Neural cell (in vitro differentiated cells): ENCODE measurements at regions not wholly inside any gene's neighbourhood (a gene's known extent, or its start where the extent isn't known, plus 50 kb on each side); places are given as distances from the start of the nearest gene placed in this dataset.

ENCODE experiments used
- MXI1 ChIP-seq: fragments of 450-650 bp; conservative IDR thresholded peaks from 2 replicates; pipeline ENCODE4 v1.6.1; 2014; ENCODE audit warnings: antibody characterized with exemption, mild to moderate bottlenecking; ENCODE audit not compliant: poor library complexity, severe bottlenecking
- POLR2AphosphoS5 ChIP-seq: IDR thresholded peaks from 2 replicates; pipeline ENCODE4 v1.6.1; 2012
- SMC3 ChIP-seq: fragments of 450-650 bp; conservative IDR thresholded peaks from 2 replicates; pipeline ENCODE4 v1.6.1; 2014; ENCODE audit warnings: antibody characterized with exemption, mild to moderate bottlenecking, moderate library complexity; ENCODE audit not compliant: poor library complexity
- TF ChIP-seq, protein P1 (sequence below): fragments of 450-650 bp; IDR thresholded peaks from 2 replicates; pipeline ENCODE4 v1.5.1; 2014; ENCODE audit warnings: antibody characterized with exemption, mild to moderate bottlenecking, moderate library complexity; ENCODE audit not compliant: poor library complexity, severe bottlenecking
- TF ChIP-seq, protein P2 (sequence below): IDR thresholded peaks from 2 replicates; pipeline ENCODE4 v1.6.1; 2012; ENCODE audit warnings: borderline replicate concordance

DNA sequence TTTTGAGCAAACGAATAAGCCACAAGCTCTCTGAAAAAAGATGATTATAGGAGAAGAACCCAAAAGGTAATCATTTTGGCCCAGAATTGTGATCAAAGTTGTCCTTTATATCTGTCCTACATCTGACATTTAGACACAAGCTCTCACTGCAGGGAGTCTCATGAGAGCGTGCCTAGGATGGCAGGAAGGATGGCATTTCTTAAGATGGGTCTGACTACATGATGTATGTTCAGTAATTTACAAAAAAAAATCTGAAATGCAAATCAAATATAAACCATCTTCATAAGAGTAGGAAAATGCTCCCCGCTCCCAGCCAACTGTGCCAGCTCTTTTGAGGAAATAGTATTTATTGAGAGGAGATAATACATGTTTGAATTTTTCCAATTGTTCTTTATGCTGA, 81.0 kb upstream of the MBNL2 start:
- peak; percentile 19 for TF ChIP-seq POLR2AphosphoS5
- TF ChIP-seq, protein P1, sequence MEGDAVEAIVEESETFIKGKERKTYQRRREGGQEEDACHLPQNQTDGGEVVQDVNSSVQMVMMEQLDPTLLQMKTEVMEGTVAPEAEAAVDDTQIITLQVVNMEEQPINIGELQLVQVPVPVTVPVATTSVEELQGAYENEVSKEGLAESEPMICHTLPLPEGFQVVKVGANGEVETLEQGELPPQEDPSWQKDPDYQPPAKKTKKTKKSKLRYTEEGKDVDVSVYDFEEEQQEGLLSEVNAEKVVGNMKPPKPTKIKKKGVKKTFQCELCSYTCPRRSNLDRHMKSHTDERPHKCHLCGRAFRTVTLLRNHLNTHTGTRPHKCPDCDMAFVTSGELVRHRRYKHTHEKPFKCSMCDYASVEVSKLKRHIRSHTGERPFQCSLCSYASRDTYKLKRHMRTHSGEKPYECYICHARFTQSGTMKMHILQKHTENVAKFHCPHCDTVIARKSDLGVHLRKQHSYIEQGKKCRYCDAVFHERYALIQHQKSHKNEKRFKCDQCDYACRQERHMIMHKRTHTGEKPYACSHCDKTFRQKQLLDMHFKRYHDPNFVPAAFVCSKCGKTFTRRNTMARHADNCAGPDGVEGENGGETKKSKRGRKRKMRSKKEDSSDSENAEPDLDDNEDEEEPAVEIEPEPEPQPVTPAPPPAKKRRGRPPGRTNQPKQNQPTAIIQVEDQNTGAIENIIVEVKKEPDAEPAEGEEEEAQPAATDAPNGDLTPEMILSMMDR, result no peak
- no peak for TF ChIP-seq SMC3
- TF ChIP-seq, protein P2, sequence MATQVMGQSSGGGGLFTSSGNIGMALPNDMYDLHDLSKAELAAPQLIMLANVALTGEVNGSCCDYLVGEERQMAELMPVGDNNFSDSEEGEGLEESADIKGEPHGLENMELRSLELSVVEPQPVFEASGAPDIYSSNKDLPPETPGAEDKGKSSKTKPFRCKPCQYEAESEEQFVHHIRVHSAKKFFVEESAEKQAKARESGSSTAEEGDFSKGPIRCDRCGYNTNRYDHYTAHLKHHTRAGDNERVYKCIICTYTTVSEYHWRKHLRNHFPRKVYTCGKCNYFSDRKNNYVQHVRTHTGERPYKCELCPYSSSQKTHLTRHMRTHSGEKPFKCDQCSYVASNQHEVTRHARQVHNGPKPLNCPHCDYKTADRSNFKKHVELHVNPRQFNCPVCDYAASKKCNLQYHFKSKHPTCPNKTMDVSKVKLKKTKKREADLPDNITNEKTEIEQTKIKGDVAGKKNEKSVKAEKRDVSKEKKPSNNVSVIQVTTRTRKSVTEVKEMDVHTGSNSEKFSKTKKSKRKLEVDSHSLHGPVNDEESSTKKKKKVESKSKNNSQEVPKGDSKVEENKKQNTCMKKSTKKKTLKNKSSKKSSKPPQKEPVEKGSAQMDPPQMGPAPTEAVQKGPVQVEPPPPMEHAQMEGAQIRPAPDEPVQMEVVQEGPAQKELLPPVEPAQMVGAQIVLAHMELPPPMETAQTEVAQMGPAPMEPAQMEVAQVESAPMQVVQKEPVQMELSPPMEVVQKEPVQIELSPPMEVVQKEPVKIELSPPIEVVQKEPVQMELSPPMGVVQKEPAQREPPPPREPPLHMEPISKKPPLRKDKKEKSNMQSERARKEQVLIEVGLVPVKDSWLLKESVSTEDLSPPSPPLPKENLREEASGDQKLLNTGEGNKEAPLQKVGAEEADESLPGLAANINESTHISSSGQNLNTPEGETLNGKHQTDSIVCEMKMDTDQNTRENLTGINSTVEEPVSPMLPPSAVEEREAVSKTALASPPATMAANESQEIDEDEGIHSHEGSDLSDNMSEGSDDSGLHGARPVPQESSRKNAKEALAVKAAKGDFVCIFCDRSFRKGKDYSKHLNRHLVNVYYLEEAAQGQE, result no peak
- no peak for TF ChIP-seq MXI1
